HepG2 (cell line): ENCODE measurements at regions not wholly inside any gene's neighbourhood (a gene's known extent, or its start where the extent isn't known, plus 50 kb on each side); places are given as distances from the start of the nearest gene placed in this dataset.

Source experiments
- PPARG ChIP-seq: conservative IDR thresholded peaks from 2 replicates; pipeline ENCODE4 v1.6.1; 2016; ENCODE audit warnings: missing biosample characterization, missing genetic modification reagents
- RXRA ChIP-seq: sonication (generic); formaldehyde crosslinking; IDR thresholded peaks from 2 replicates; pipeline ENCODE4 v1.5.1; 2020; ENCODE audit warnings: missing genetic modification reagents
- SIN3B ChIP-seq: fragments of 150-350 bp; IDR thresholded peaks from 2 replicates; pipeline ENCODE4 v1.6.1; 2014; ENCODE audit warnings: low read length
- TF ChIP-seq, protein P1 (sequence below): sonication (generic); formaldehyde crosslinking; IDR thresholded peaks from 2 replicates; pipeline ENCODE4 v1.5.0; 2020; ENCODE audit warnings: mild to moderate bottlenecking, missing genetic modification reagents, borderline replicate concordance
- TF ChIP-seq, protein P2 (sequence below): sonication (generic); formaldehyde crosslinking; IDR thresholded peaks from 2 replicates; pipeline ENCODE4 v1.4.0; 2020; ENCODE audit warnings: mild to moderate bottlenecking, missing genetic modification reagents, borderline replicate concordance

DNA sequence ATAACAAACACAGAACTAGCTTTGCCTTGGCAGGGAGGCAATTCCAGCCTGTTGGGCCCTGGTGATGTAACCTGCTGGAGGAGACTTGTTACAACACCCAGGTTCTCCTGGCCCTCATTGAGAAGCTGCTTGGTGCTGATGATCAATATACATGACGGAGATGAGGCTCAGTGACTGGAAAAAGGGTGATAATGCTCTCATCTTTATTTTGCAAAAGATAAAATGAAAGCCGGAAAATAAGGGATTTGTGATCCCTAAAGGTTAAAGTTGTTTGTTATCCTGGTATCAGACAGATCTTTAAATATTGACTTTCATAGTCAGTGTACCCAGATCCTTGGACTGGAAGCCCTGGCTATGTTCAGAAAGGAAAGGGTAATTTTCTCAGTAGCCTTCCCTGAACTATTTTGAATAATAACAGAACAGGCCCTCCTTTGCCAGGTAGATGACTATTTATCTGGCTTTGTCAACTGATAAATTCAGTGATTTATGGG is 118.9 kb upstream of the MEIS2 start:
- TF ChIP-seq PPARG (CRISPR knock-in tag), result no peak
- no peak; the same call in 1 of the 2 replicates for TF ChIP-seq RXRA (CRISPR knock-in tag)
- TF ChIP-seq, protein P1, sequence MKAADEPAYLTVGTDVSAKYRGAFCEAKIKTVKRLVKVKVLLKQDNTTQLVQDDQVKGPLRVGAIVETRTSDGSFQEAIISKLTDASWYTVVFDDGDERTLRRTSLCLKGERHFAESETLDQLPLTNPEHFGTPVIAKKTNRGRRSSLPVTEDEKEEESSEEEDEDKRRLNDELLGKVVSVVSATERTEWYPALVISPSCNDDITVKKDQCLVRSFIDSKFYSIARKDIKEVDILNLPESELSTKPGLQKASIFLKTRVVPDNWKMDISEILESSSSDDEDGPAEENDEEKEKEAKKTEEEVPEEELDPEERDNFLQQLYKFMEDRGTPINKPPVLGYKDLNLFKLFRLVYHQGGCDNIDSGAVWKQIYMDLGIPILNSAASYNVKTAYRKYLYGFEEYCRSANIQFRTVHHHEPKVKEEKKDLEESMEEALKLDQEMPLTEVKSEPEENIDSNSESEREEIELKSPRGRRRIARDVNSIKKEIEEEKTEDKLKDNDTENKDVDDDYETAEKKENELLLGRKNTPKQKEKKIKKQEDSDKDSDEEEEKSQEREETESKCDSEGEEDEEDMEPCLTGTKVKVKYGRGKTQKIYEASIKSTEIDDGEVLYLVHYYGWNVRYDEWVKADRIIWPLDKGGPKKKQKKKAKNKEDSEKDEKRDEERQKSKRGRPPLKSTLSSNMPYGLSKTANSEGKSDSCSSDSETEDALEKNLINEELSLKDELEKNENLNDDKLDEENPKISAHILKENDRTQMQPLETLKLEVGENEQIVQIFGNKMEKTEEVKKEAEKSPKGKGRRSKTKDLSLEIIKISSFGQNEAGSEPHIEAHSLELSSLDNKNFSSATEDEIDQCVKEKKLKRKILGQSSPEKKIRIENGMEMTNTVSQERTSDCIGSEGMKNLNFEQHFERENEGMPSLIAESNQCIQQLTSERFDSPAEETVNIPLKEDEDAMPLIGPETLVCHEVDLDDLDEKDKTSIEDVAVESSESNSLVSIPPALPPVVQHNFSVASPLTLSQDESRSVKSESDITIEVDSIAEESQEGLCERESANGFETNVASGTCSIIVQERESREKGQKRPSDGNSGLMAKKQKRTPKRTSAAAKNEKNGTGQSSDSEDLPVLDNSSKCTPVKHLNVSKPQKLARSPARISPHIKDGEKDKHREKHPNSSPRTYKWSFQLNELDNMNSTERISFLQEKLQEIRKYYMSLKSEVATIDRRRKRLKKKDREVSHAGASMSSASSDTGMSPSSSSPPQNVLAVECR (CRISPR knock-in tag), result no peak
- TF ChIP-seq SIN3B, result no peak
- TF ChIP-seq, protein P2, sequence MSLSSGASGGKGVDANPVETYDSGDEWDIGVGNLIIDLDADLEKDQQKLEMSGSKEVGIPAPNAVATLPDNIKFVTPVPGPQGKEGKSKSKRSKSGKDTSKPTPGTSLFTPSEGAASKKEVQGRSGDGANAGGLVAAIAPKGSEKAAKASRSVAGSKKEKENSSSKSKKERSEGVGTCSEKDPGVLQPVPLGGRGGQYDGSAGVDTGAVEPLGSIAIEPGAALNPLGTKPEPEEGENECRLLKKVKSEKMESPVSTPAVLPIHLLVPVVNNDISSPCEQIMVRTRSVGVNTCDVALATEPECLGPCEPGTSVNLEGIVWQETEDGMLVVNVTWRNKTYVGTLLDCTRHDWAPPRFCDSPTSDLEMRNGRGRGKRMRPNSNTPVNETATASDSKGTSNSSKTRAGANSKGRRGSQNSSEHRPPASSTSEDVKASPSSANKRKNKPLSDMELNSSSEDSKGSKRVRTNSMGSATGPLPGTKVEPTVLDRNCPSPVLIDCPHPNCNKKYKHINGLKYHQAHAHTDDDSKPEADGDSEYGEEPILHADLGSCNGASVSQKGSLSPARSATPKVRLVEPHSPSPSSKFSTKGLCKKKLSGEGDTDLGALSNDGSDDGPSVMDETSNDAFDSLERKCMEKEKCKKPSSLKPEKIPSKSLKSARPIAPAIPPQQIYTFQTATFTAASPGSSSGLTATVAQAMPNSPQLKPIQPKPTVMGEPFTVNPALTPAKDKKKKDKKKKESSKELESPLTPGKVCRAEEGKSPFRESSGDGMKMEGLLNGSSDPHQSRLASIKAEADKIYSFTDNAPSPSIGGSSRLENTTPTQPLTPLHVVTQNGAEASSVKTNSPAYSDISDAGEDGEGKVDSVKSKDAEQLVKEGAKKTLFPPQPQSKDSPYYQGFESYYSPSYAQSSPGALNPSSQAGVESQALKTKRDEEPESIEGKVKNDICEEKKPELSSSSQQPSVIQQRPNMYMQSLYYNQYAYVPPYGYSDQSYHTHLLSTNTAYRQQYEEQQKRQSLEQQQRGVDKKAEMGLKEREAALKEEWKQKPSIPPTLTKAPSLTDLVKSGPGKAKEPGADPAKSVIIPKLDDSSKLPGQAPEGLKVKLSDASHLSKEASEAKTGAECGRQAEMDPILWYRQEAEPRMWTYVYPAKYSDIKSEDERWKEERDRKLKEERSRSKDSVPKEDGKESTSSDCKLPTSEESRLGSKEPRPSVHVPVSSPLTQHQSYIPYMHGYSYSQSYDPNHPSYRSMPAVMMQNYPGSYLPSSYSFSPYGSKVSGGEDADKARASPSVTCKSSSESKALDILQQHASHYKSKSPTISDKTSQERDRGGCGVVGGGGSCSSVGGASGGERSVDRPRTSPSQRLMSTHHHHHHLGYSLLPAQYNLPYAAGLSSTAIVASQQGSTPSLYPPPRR, result peak; percentile 92
